ENCODE measurements at regions not wholly inside any gene's neighbourhood (a gene's known extent, or its start where the extent isn't known, plus 50 kb on each side); places are given as distances from the start of the nearest gene placed in this dataset.

- TF ChIP-seq CTCF (IDR thresholded peaks at IDR 0.05), result no peak
- TF ChIP-seq EP300 (IDR thresholded peaks at IDR 0.05), result no peak
- no peak for TF ChIP-seq POLR2A (IDR thresholded peaks at IDR 0.05)
Measured at GRCh38 chr6:101042966-101043365, 161.8 kb upstream of the ASCC3 start.
